HG03432 (cell line): ENCODE measurements at regions not wholly inside any gene's neighbourhood (a gene's known extent, or its start where the extent isn't known, plus 50 kb on each side); places are given as distances from the start of the nearest gene placed in this dataset.

ENCODE experiments used
- ATAC-seq: cut with Tn5 transposase; IDR thresholded peaks from one replicate; pipeline ENCODE4 v1.9.1; 2021; ENCODE audit warnings: mild to moderate bottlenecking, moderate library complexity; ENCODE audit not compliant: unreplicated experiment

- no peak for ATAC-seq
Observed at GRCh38 chr13:80563439-80563838, 222.5 kb upstream of the SPRY2 start.

GRCh38 chr13:80562433-80563156 lies 221.7 kb upstream of the SPRY2 start:
- no peak for ATAC-seq

- no peak for ATAC-seq
Observed at GRCh38 chr13:80560609-80561008, 219.7 kb upstream of the SPRY2 start.

GRCh38 chr13:80559944-80560343 lies 219.0 kb upstream of the SPRY2 start:
- ATAC-seq: no peak

- no peak for ATAC-seq
Observed at GRCh38 chr13:80558074-80558473, 217.1 kb upstream of the SPRY2 start.

GRCh38 chr13:80555796-80556678 lies 215.1 kb upstream of the SPRY2 start:
- no peak for ATAC-seq

GRCh38 chr13:80552851-80553440 lies 212.0 kb upstream of the SPRY2 start:
- no peak for ATAC-seq

GRCh38 chr13:80551650-80552497 lies 210.9 kb upstream of the SPRY2 start:
- no peak for ATAC-seq

GRCh38 chr13:80550971-80551441 lies 210.1 kb upstream of the SPRY2 start:
- ATAC-seq: no peak

- ATAC-seq: no peak
Observed at GRCh38 chr13:80548915-80549314, 208.0 kb upstream of the SPRY2 start.

GRCh38 chr13:80547885-80548825 lies 207.2 kb upstream of the SPRY2 start:
- ATAC-seq: no peak

- ATAC-seq: no peak
Observed at GRCh38 chr13:80547341-80547740, 206.4 kb upstream of the SPRY2 start.

- ATAC-seq: no peak
Observed at GRCh38 chr13:80533175-80533574, 192.2 kb upstream of the SPRY2 start.

GRCh38 chr13:80530902-80531301 lies 190.0 kb upstream of the SPRY2 start:
- no peak for ATAC-seq

GRCh38 chr13:80530191-80530590 lies 189.3 kb upstream of the SPRY2 start:
- no peak for ATAC-seq

GRCh38 chr13:80529734-80530133 lies 188.8 kb upstream of the SPRY2 start:
- ATAC-seq: no peak

GRCh38 chr13:80528733-80529132 lies 187.8 kb upstream of the SPRY2 start:
- no peak for ATAC-seq

GRCh38 chr13:80527400-80527799 lies 186.5 kb upstream of the SPRY2 start:
- no peak for ATAC-seq

GRCh38 chr13:80524447-80525215 lies 183.7 kb upstream of the SPRY2 start:
- ATAC-seq: no peak
